ENCODE measurements at regions not wholly inside any gene's neighbourhood (a gene's known extent, or its start where the extent isn't known, plus 50 kb on each side); places are given as distances from the start of the nearest gene placed in this dataset.

- peak; percentile 4 for DNase-seq
Measured at GRCh38 chr1:199297174-199297573, 658.3 kb downstream of the PTPRC start.

GRCh38 chr1:199297887-199298286 is 659.0 kb downstream of the PTPRC start:
- no peak for DNase-seq

DNA sequence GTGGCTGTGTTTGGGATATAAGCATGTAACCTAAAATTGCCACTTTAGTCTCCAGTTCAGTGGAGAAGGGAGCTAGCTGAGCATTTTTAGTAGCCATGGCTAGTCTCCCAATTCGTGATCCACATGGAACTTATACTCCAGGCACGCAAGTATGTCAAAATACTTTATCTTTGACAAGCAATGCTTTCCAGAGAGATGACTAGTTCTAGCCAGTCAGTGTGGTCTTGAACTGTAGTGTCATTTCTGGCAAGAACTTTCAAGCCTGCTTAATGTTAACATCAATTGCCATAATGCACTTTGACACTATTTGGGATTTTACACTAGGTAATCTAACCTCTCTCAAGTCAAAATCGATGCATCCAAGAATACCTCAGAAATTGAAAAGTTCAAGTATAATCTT is 660.0 kb downstream of the PTPRC start:
- DNase-seq = peak; percentile 15

DNA sequence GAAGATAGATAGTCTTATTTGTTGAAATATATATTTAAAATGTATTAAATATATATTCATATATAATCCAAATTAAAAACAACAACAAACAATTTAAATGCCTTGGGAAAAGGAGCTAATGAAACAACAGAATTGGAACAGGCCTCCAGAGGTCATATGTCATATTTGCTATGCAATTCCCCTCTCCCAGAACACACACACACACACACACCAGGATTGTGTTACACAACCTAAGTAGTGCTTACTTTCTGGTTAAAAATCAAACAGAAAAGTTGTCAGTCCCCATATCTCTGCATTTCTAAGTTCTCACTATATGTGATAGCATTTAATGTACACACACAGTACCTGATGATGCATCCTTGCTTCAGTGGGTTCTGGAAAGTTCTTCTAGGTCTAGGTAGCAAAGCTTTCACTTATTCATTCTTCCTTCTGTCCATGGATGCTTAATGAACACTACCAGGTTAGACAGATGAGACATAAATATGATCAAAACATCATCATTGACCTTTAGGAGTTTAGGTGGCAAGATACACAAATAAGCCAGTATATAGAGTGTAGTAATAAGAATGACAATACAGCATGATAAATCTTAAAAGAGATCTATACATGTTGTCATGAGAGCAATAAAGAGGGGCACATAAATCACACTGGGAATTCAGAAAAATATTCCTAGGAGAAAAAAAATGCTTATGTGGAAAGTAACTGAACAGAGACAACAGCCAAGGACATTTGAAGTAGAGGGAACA is 662.8 kb downstream of the PTPRC start:
- no peak for DNase-seq

DNA sequence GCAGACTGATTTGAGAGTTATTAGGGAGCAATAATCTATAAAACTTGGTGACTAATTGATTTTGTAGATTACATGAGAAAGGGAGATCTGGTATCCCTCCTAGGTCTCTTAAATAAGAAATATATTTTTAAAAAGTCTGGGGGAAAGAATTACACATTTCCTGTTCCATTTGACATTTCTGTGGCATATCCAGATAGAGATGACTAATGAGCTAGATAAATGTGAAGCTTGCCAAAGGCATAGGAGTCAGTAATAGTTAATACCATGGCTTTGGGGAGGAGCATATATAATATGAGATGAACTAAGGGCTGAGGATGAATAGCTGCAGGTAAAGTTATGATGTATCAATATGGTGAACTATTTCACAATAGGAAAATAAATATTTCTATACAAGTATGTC is 663.7 kb downstream of the PTPRC start:
- peak; percentile 56 for DNase-seq

GRCh38 chr1:199303035-199303434 is 664.2 kb downstream of the PTPRC start:
- DNase-seq = no peak

DNA sequence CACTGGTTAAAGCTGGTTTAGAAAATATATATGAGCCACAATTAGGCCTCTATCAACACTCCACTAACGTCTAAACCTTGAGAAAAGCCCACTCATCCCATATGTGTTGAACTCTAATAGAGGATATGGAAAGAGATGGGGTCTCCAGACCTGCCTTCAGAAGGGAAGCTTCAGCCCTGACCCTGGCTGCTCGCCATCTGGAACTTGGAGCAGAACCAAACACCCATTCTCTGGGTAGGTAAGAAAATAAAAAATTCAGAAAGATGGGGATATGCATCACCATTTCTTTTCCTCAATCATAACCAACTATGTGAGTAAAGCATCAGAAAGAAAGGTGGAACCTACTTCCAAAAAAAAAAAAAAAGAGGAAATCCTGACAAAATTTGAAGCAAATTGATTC is 666.2 kb downstream of the PTPRC start:
- no peak for DNase-seq

DNA sequence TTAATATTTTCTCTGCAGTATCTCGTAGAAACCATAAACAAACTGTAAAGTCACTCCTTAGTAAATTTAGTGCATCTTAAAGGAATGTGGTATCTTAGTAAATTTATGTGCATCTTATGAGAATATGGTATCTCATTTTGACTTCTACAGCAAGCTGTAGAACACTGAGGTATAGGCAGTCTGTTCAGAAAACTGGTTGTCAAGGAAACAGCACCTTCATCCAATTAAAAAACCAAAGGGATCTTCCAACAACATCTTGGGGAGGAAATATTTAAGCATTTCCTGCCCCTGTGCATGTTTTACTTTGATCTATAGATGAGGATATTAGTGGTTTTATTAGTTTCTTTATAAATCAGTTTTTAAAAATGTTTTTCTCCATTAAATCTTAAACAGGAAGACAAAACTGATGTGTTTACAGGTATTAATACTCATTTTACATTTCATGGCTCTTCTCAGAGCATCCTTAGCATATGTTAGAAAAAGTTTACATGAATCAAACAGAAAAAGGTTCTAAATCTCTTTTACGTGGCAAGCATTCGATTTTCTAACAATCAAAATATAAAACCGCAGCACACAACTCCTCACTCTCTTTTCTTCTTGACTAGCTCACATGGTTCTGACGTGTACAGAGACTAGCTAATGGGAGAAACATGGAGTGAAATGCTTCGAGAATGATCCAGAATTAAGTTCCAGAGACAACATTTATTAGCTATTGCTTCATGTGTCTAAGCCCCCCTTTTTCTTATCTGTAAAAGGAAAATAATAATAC is 668.8 kb downstream of the PTPRC start:
- DNase-seq = no peak

GRCh38 chr1:199308349-199308846 is 669.6 kb downstream of the PTPRC start:
- DNase-seq = no peak

- DNase-seq = no peak
Measured at GRCh38 chr1:199310708-199311107, 671.9 kb downstream of the PTPRC start.

- DNase-seq = no peak
Measured at GRCh38 chr1:199311478-199312262, 672.8 kb downstream of the PTPRC start.

DNA sequence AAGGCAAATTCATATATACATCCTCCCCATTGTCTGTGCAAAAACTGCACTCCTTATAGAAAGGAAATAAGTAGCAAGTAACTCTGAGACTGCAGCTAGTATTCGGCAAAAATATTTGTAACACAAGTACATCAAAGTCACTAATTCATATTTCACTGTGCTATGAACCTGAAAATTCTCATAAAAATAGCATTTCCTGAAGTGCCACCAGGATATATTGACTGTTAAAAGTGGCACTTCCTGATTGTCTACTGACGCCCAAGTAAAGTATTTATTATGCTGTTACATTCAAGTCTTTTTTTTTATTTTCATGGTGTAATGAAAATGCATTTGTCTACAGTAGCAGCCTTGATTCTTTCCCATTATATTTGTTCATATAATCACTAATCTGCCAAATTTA is 673.8 kb downstream of the PTPRC start:
- DNase-seq = no peak

DNA sequence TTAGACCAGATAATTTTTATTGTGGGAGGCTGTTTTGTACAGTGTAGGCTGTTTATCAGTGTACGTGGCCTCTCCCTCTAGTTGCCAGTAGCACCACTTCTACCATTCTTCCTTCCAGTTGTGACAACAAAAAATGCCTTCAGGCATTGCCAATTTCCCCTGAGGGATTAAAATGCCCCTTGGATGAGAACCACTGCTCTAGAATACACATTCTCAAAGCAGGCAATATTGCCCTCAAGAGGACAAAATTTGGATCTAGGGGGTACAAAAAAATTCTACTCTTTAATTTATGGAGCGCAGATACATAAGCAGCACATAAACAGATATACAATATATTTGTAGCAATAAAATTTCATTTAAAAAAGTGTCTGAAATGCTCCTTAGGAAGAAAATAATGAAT is 674.6 kb downstream of the PTPRC start:
- DNase-seq = no peak

- DNase-seq = peak; percentile 18
Measured at GRCh38 chr1:199319341-199319740, 680.5 kb downstream of the PTPRC start.

DNA sequence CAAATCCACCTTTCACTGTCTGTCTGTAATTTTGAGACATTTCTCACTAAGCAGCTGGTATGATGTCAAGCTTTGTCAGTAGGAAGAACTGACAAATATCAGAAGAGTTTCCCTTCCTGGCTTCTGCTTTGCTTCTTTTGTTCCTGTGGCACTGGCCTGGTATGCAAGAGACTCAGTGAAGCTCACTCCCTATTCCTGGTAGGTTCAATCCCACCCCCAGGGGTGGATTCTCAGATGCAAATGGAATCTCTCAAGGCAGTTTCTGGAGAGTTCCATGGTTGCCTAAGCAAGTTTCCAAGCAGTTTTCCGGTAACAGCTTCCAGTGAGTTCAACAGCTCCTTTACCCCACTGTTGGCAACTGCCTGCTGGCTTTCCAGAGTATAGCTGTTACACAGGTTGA is 683.4 kb downstream of the PTPRC start:
- no peak for DNase-seq

DNA sequence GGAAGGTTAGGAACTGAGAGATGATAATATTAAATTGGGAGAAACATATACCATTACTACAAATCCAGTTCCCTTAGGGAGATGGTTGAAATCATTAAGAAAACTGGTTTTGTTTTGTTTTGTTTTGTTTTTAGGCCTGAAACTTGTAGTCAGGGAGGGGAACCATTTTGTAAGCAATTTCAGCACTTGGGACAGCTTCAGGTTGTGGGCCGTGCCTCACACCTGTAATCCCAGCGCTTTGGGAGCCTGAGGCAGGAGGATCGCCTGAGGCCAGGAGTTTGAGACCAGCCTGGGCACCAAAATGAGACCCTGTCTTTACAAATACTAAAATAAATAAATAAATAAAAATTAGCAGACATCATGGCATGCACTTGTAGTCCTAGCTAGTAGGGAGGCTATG is 694.3 kb upstream of the NR5A2 start:
- DNase-seq = no peak

- DNase-seq = no peak
Measured at GRCh38 chr1:199335496-199335895, 692.0 kb upstream of the NR5A2 start.

DNA sequence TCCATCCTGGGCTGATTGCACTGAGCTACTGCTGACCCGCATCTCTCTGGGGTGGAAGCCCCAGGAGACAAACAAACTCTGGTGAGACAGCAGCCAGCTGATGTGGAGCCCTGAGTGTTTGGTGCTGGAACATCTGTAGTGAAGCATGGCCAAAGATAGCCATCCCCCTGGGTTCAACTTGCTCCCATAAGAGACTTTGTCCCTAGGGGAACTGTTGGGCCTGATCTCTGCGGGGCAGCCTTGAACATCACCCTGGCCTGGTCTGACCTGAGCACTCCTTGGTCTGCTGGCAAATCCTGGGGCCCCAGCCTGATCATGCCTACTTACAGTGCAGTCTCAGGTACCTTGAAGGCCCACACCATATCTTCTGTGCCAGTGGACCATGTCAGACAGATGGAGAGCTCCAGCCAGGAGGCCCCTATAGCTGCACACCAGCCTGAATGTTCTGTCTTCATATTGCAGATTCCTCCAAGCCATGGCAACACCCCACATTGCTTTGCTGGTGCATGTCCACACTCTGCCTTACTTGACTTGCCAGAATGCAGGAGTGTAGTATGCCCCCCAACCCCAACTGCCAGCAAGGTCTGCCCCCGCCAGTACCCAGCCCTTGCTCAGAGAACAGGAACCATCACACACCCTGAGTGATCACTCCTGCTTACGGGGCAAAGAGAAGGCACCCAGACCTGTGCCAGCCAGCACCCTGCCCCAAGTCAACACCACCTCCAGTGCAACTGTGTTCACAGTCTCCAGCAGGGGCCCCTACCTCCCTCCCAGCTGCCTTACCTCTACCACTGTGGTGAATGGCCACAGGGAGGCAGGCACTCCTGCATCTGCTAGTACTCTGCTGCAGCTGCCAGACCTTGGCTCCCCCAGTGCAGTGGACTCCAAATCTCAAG is 690.5 kb upstream of the NR5A2 start:
- DNase-seq = no peak

DNA sequence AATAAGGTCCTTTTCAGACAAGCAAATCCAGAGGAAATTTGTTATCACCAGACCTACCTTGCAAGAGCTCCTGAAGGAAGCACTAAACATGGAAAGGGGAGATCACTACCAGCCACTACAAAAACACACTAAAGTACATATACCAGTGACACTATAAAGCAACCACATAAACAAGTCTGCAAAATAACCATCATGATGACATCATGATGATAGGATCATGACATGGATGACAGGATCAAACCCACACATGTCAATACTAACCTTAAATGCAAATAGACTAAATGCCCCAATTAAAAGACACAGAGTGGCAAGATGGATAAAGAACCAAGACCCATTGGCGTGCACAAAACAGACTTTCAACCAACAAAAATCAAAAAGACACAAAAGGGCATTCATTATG is 688.8 kb upstream of the NR5A2 start:
- DNase-seq = no peak

DNA sequence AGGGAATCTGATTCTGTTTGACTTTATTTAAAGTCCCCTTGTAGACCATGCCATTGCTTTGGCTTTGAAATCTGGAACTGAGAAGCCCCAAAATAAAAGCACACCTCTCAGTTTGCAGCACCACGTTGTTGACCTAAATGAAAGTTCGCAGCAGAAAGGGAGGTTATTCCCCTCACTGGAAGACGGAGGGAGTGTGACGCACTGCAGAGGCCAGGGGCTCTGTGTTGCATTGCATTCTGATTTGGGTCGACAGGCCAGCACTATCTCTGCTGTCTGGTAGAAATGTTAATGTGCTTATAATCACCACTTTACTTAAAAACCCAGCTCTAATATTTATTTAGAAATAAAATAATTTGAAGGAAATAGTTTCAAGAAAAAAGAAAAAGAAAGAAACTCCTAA is 675.2 kb upstream of the NR5A2 start:
- DNase-seq = no peak

DNA sequence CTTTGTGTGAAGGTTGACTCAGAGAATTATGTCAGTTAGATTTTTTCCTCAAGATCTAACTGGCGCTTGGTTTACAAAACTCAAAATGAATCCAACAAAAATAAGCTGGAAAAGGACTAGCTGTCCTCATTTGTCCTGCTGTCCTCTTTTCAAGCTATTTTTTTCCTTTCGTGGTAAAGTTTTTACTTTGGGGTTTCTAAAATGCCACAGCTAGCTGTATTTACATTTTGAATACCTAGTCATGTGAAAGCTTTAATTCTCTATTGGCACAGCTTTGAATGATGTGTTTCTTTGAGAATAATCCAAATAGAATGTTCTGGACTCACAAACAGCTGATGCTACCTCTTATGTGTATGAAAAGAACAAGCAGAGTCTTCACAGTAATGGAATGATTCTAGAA is 673.6 kb upstream of the NR5A2 start:
- DNase-seq = no peak

DNA sequence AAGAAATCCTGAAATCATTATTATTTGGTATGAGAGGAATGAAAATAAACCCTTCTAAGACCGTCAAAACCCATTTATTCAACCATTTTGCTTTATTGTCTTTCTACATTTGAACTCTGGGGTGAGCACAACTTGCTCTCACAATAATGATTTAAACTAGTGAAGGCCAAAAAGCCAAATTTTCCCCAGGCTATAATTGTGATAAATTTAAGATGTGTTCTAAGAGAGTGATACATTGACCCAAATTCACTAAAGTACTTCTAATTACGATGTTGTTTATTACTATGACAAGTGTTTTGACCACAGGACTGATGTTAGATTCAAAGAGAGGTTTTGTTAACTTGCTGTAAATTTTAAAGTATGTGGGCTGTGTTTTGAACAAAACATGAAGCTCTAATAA is 670.9 kb upstream of the NR5A2 start:
- no peak for DNase-seq

GRCh38 chr1:199357599-199357998 is 669.9 kb upstream of the NR5A2 start:
- DNase-seq = no peak

Data from fibroblast of skin of right biceps (primary cell).